ENCODE measurements at regions not wholly inside any gene's neighbourhood (a gene's known extent, or its start where the extent isn't known, plus 50 kb on each side); places are given as distances from the start of the nearest gene placed in this dataset.

- H3K36me3 Mint-ChIP-seq (ENCODE audit: low read depth), result no peaks in the 10 kb centered on the region
- H3K27me3 Mint-ChIP-seq (ENCODE audit: low read depth), result no peaks in the 10 kb centered on the region
These were observed 1543.3 kb upstream of the PABPC4L start for GRCh38 chr4:135744928-135745327.

GRCh38 chr4:135741583-135741982 lies 1540.0 kb upstream of the PABPC4L start:
- Mint-ChIP-seq H3K27me3 (ENCODE audit: low read depth) (no peaks in the 10 kb centered on the region), H3K36me3 (ENCODE audit: low read depth) (no peaks in the 10 kb centered on the region), H3K4me1 (peaks cover 12% of the 10 kb centered on the region), H3K27ac (peak overlapping the region in 1 of 3 experiments; percentile 7), H3K4me3 (no peak overlapping the region), H3K9me3 (no peaks in the 10 kb centered on the region)
- no peak for TF ChIP-seq CTCF (IDR thresholded peaks at IDR 0.05; ENCODE audit: unreplicated experiment in 3 of 3)

More at GRCh38 chr4:135744928-135745327, 1543.3 kb upstream of the PABPC4L start:
- H3K4me1 Mint-ChIP-seq, result peaks cover 12% of the 10 kb centered on the region
- no peak for TF ChIP-seq CTCF (IDR thresholded peaks at IDR 0.05; ENCODE audit: unreplicated experiment in 3 of 3)
- peaks cover 11% of the 10 kb centered on the region for H3K9me3 Mint-ChIP-seq
- H3K27ac Mint-ChIP-seq, result no peak overlapping the region
- H3K4me3 Mint-ChIP-seq, result no peak overlapping the region

GRCh38 chr4:135739354-135739753 lies 1537.8 kb upstream of the PABPC4L start:
- Mint-ChIP-seq H3K36me3 (ENCODE audit: low read depth) (no peaks in the 10 kb centered on the region), H3K27ac (no peak overlapping the region), H3K9me3 (no peaks in the 10 kb centered on the region), H3K4me1 (peaks cover 12% of the 10 kb centered on the region), H3K4me3 (no peak overlapping the region), H3K27me3 (ENCODE audit: low read depth) (no peaks in the 10 kb centered on the region)
- TF ChIP-seq CTCF (IDR thresholded peaks at IDR 0.05; ENCODE audit: unreplicated experiment in 3 of 3), result no peak

GRCh38 chr4:135735512-135735911 lies 1533.9 kb upstream of the PABPC4L start:
- Mint-ChIP-seq H3K27ac (no peak overlapping the region), H3K4me3 (no peak overlapping the region), H3K36me3 (ENCODE audit: low read depth) (no peaks in the 10 kb centered on the region), H3K4me1 (no peaks in the 10 kb centered on the region), H3K27me3 (ENCODE audit: low read depth) (no peaks in the 10 kb centered on the region), H3K9me3 (no peaks in the 10 kb centered on the region)
- no peak for TF ChIP-seq CTCF (IDR thresholded peaks at IDR 0.05; ENCODE audit: unreplicated experiment in 3 of 3)

- TF ChIP-seq CTCF (IDR thresholded peaks at IDR 0.05; ENCODE audit: unreplicated experiment in 3 of 3), result no peak
- Mint-ChIP-seq H3K4me3 (no peak overlapping the region), H3K27me3 (ENCODE audit: low read depth) (no peaks in the 10 kb centered on the region), H3K36me3 (ENCODE audit: low read depth) (no peaks in the 10 kb centered on the region), H3K4me1 (no peaks in the 10 kb centered on the region), H3K9me3 (no peaks in the 10 kb centered on the region), H3K27ac (no peak overlapping the region)
These were observed 1530.9 kb upstream of the PABPC4L start for GRCh38 chr4:135732448-135732847.

GRCh38 chr4:135731682-135732081 lies 1530.1 kb upstream of the PABPC4L start:
- no peak for TF ChIP-seq CTCF (IDR thresholded peaks at IDR 0.05; ENCODE audit: unreplicated experiment in 3 of 3)
- H3K27ac Mint-ChIP-seq, result no peak overlapping the region
- no peaks in the 10 kb centered on the region for H3K4me1 Mint-ChIP-seq
- H3K4me3 Mint-ChIP-seq, result no peak overlapping the region
- no peaks in the 10 kb centered on the region for H3K27me3 Mint-ChIP-seq (ENCODE audit: low read depth)
- H3K36me3 Mint-ChIP-seq (ENCODE audit: low read depth), result no peaks in the 10 kb centered on the region
- H3K9me3 Mint-ChIP-seq, result no peaks in the 10 kb centered on the region

Measured in nephron (organoid).